Astrocyte of the hippocampus (primary cell): ENCODE measurements at regions not wholly inside any gene's neighbourhood (a gene's known extent, or its start where the extent isn't known, plus 50 kb on each side); places are given as distances from the start of the nearest gene placed in this dataset.
"Not testable (repeated sequence)": the region's sequence is repeated elsewhere in the genome, so short reads cannot be mapped to it uniquely, and the experiment has no call there.

Experiments used
- DNase-seq: peaks from one replicate; pipeline ENCODE4 v3.0.0; 2011; ENCODE audit warnings: low read depth, low spot score

- no peak for DNase-seq
Observed at GRCh38 chrX:40887476-40887875, 152.1 kb upstream of the MED14 start.

DNA sequence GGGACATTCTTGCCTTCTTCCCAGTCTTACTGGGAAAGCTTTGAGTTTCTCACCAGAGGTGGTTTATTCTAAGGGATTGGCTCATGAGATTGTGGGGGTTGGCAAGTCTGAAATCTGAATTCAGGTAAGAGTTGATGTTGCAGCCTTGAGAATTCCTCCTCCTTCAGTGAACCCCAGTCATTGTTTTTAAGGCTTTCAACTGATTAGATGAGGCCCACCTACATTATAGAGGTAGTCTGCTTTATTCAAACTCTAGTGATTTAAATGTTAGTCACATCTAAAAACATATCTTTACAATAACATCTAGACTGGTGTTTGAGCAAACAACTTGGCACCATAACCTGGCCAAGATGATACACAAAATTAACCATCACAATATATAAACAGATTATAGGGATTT, 156.5 kb upstream of the MED14 start:
- no peak for DNase-seq

DNA sequence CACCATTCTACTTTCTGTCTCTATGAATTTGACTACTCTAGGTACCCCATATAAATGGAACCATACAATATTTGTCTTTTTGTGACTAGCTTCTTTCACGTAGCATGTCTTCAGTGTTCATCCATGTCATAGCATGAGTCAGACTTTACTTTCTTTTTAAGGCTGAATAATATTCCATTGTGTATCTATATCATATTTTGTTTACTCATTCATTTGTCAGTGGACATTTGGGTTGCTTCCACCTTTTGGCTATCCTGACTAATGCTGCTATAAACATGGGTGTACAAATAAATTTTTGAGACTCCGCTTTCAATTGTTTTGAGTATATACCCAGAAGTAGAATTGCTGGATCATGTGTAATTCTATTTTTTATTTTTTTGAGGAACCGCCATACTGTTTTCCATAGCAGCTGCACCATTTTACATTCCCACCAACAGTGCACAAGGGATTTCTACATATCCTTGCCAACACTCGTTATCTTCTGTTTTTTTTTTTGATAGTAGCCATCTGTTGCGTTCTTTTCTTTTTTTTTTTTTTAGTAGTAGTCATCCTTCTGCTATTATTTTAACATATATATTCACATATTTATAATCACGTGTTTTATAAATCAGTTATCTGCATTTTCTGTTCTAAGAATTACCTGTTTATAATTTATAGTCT, 158.0 kb upstream of the MED14 start:
- no peak for DNase-seq

GRCh38 chrX:40895246-40895645, 159.9 kb upstream of the MED14 start:
- no peak for DNase-seq

DNA sequence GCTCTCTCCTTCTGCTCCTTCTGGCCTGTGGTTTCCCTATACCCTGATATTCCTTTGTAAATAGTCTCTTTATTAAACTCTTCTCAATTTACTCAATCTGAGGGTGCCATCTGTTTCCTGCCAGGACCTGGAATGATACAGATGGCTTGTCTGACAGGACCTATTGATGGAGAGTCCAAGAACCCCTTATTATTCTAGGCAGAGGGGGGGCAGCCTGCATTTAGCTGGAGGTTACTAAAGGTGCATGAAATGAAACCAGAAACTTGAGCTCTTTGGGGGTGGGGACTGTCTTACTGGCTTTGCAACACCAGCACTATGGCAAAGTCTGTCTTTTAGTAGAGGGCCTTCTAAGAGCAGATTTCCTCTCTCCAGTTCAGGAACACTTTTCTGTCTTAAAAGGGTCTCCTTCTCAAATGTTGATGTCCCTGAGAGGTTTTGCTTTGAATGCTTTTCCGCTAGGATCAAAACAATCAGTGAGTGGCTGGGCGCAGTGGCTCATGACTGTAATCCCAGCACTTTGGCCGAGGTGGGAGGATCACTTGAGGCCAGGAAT, 162.5 kb upstream of the MED14 start:
- DNase-seq: no peak

DNA sequence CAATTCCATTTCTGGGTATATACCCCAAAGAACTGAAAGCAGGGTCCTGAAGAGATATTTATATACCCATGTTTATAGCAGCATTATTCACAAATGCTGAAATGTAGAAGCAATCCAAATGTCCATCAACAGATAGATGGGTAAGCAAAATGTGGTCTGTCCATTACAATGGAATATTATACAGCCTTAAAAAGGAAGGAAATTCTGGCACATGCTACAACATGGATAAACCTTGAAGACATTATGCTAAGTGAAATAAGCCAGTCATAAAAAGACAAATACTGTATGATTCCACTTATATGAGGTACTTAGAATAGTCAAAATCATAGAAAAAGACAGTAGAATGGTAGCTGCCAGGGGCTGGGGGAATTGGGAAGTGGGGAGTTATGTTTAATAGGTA, 169.4 kb upstream of the MED14 start:
- not testable (repeated sequence) for DNase-seq

DNA sequence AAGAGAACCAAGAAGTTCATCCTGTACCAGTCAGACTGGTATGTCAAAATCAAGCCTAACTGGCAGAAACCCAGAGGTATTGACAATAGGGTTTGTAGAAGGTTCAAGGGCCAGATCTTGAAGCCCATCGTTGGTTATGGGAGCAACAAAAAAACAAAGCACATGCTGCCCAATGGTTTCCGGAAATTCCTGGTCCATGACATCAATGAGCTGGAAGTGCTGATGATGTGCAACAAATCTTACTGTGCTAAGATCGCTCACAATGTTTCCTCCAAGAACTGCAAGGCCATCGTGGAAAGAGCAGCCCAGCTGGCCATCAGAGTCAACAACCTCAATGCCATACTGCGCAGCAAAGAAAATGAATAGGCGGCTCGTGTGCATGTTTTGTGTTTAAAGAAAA, 172.7 kb upstream of the MED14 start:
- DNase-seq: peak; percentile 34

DNA sequence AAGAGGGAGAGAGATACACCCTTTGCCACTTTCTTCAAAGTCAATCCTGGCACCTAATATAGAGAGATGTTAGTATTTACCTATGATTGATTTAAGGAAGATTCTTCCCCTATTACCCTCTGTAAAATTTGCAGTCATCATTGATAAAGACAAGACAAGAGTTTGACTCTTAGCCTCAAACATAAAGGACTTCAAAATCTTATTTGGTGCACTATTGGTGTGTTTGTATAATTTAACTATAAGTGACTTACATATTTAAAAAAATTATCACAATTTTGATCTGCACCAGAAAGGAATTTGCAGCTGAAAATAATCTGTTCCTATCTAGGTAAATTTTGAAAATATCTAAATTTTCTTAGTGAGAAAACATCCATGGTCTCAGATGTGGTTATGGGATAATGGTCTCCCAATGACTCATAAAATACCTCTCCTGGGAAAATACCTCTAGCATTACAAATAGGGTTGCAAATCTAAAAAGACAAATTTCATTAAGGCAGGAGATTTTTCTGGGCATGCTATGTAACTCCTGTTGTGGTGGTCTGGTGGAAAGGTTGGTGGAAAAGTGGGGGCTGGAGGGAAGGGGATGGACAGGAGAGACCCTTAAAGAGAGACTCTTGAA, 173.6 kb upstream of the MED14 start:
- peak; percentile 80 for DNase-seq

DNA sequence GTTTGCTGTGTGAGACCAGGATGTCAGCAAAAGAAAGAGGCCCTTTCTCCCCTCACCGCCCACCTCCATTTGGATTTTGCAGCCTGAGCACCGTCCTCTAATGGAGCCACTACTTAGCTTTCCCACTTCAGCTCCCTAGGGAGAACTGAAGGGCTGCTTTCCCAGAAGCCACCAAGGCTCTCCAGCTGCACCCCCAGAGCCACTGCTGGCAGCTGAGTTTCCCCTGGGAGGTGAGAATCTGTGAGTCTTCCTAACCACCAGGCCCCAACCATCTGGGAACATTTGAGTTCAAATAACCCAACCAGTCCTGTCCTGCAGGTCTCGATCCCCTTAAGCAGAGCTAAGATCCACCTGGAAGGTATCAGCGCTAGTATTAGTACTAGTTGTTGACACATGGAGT, 173.1 kb upstream of the USP9X start:
- DNase-seq: no peak

GRCh38 chrX:40912576-40912975, 172.7 kb upstream of the USP9X start:
- no peak for DNase-seq

DNA sequence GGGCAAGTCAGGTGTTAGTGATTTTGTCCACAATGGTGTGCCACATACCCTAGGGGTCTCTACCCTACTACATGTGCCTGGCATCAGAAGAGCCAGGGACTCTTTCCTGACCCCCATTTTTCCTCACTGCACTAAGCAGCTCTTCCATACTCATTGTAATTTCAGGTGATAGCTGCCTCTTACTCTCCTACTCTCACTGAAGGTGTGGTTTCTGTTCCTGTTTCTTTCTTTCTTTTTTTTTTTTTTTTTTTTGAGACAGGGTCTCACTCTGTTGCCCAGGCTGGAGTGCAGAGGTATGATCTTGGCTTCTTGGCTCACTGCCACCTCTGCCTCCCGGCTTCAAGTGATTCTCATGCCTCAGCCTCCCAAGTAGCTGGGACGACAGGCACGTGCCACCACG, 164.9 kb upstream of the USP9X start:
- no peak for DNase-seq

DNA sequence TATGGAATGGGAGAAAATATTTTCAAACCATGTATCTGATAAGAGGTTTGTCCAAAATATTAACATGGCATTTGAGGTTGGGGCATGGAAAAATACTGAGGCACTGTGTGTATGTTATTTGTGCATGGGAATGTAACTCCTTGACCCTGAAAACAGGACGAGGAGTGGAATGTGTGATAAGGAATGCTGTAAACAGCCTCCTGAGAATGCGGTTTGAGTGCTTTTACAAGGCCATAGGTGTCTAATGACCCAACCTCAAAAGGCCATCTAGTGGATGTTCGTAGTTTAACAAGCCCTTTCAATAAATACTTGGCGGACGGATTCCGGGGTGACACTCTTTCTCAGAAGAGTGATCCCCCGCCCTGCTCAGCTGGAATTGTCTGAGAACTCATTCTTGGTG, 162.9 kb upstream of the USP9X start:
- DNase-seq: peak; percentile 73

DNA sequence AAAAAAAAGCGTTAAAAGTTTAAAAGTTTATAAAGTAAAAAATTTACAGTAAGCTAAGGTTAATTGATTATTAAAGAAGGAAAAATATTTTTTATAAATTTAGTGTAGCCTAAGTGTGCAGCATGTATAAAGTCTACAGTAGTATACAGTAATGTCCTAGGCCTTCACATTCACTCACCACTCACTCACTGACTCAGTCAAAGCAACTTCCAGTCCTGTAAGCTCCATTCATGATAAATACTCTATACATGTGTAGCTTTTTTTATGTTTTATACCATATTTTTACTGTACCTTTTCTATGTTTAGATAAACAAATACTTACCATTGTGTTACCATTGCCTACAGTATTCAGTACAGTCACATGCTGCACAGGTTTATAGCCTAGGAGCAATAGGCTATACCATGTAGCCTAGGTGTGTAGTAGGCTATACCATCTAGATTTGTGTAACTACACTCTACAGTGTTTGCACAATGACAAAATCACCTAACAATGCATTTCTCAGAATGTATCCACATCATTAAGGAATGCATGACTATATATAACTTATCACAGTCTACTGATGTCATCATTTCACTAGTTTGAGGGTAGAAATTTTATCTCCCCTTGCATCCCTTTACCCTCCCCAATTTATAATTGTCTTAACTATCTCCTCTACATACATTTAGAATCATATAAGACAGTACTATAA, 158.4 kb upstream of the USP9X start:
- not testable (repeated sequence) for DNase-seq

GRCh38 chrX:40928076-40928475, 157.2 kb upstream of the USP9X start:
- no peak for DNase-seq

GRCh38 chrX:40931921-40932320, 153.3 kb upstream of the USP9X start:
- DNase-seq: peak; percentile 28

DNA sequence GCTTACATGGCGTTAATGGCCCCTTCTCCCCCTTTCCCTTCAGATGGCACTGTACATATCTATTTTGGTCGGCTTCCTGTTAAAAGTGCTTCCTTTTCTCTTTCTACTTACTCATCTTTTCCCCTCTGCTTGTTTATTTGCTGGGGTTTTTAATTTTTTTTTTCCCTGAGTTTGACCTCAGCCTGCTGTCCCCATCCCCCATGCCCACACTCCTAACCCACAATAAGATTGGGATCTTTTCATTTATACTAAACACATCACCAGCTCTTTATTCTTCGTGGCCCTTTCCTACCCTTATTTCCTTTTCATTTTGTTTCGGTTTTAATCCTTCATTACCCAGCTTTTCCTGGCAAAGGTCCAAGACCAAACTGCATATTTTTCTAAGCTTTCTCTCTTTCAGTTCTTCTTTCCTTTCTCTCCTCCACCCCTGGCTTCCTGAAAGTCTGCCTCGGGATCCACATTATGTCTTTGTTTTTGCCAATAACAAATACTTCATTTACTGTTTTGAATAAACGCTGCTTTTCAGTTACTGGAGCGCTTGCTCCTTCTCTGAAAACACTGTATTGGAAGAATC, 152.0 kb upstream of the USP9X start:
- peak; percentile 64 for DNase-seq

- peak; percentile 63 for DNase-seq
Observed at GRCh38 chrX:40933706-40934425, 151.4 kb upstream of the USP9X start.

DNA sequence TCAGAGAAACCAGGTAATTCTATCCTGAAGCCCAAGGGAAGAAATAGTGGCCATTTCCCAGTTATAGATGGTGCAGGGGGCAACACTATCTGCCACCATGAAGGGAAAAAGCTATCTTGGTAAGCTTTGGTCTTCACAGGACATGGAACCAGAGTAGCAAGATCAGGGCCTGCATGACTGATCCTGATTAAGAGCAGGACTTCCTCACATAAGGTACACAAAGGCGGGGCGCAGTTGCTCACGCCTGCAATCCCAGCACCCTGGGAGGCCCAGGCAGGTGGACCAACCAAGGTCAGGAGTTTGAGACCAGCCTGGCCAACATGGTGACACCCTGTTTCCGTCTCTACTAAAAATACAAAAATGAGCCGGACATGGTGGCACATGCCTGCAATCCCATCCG, 148.4 kb upstream of the USP9X start:
- no peak for DNase-seq

DNA sequence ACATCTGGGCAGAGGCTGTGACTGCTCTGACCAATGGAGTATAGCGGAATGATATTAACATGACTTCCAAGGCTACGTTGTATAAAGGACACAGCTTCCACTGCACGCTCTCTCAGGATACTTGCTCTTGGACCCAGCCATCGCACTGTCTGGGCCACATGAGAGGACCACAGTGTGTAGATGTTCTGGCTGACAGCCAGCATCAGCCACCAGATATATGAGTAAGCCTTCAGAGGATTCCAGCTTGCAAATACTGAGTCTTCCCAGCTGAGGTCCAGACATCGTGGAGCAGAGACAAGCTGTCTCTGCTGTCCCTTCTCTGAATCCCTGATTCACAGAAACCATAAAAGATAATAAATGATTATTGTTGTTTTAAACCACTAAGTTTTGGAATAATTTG, 146.8 kb upstream of the USP9X start:
- peak; percentile 29 for DNase-seq

DNA sequence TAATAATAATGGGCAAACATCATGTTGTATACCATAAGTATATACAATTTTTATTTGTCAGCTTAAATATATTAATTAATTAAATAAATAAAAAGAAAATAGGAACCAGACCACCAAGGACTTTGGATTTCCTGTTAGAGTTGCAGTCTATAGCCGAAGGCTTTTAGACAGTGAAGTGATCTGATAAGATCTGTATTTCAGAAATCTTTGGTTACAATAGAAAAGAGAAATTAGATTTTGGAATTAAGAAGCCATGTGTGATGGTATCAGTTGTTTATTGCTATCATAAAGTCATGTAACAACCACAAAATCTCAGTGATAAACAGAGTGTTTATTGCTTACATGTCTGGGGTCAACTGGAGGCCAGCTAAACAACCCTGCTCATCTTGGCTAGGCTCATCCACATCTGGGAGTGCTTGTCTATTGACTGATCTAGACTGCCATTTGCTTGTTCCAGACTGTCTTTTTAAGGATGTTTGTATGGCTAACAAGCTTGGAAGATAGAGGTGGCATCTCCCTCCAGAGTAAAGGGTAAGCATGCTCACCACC, 142.1 kb upstream of the USP9X start:
- no peak for DNase-seq

- DNase-seq: peak; percentile 72
Observed at GRCh38 chrX:40945361-40945713, 139.9 kb upstream of the USP9X start.

GRCh38 chrX:40947276-40947675, 138.0 kb upstream of the USP9X start:
- peak; percentile 51 for DNase-seq
